NCI-H748 treated with DMSO at 0.1 percent for 48 hours (cell line): ENCODE measurements at regions not wholly inside any gene's neighbourhood (a gene's known extent, or its start where the extent isn't known, plus 50 kb on each side); places are given as distances from the start of the nearest gene placed in this dataset.

Source experiments
- DNase-seq: peaks from one replicate; lab custom pipeline; 2025; lab: John Stamatoyannopoulos, UW

- no peak for DNase-seq
Measured at GRCh38 chr6:137269803-137270202, 50.6 kb upstream of the IFNGR1 start.

- no peak for DNase-seq
Measured at GRCh38 chr6:137269347-137269746, 50.2 kb upstream of the IFNGR1 start.
